Esophagus muscularis mucosa (tissue), 4 donors: ENCODE measurements at regions not wholly inside any gene's neighbourhood (a gene's known extent, or its start where the extent isn't known, plus 50 kb on each side); places are given as distances from the start of the nearest gene placed in this dataset.

Experiments used
- DNase-seq: peaks from one replicate; pipeline ENCODE4 v3.0.0-alpha.2; 2017; ENCODE audit errors: extremely low spot score
- H3K27ac ChIP-seq, 4 donors: fragments of 200-600 bp; sonication (generic); replicated peaks in 1 of 4; 1 replicate in 3 of 4; 2 replicates in 1 of 4; pipeline ENCODE4 v1.5.1; 2016 to 2019; ENCODE audit warnings: mild to moderate bottlenecking in 1 of 4
- H3K27me3 ChIP-seq, 4 donors: fragments of 200-600 bp; sonication (generic); one replicate each; pipeline versions ENCODE4 v1.5.1 to v1.6.0; 2016 to 2019
- H3K36me3 ChIP-seq, 4 donors: fragments of 200-600 bp; sonication (generic); one replicate each; pipeline ENCODE4 v1.5.1; 2016 to 2019
- H3K4me1 ChIP-seq, 4 donors: fragments of 200-600 bp; sonication (generic); one replicate each; pipeline ENCODE4 v1.5.1; 2016 to 2019
- H3K4me3 ChIP-seq, 4 donors: fragments of 200-600 bp; sonication (generic); 1 replicate in 2 of 4; 2 replicates in 2 of 4; pipeline ENCODE4 v1.5.1; 2016 to 2019; ENCODE audit warnings: mild to moderate bottlenecking in 4 of 4, moderate library complexity in 1 of 4
- H3K9me3 ChIP-seq, 4 donors: fragments of 200-600 bp; sonication (generic); 1 replicate in 3 of 4; 2 replicates in 1 of 4; pipeline ENCODE4 v1.5.1; 2016 to 2019
- EP300 ChIP-seq: sonication (generic); formaldehyde crosslinking; IDR thresholded peaks from one replicate; pipeline ENCODE4 v1.6.1; 2017; ENCODE audit warnings: antibody characterized with exemption
- POLR2A ChIP-seq: fragments of 450-650 bp; IDR thresholded peaks from one replicate; pipeline ENCODE4 v1.6.1; 2017; ENCODE audit warnings: antibody characterized with exemption, moderate library complexity, mild to moderate bottlenecking, low read depth
- POLR2AphosphoS5 ChIP-seq, 2 donors: sonication (generic); formaldehyde crosslinking; IDR thresholded peaks; one replicate each; pipeline ENCODE4 v1.6.1; 2017; ENCODE audit warnings: antibody characterized with exemption in 2 of 2
- WGBS: methylation state at CpG from one replicate; pipeline ENCODE4 v1.1.5; 2018; 5-methylcytosine and 5-hydroxymethylcytosine counted together
- intact Hi-C: fragments of 100-400 bp; cut with DNase I; formaldehyde crosslinking; loops from one replicate; pipeline ENCODE4 v1.15.1; 2023
- TF ChIP-seq, protein P1 (sequence below), 3 experiments: fragments of 200-600 bp in 2 of 3; fragments of 450-650 bp in 1 of 3; sonication (generic) in 2 of 3; IDR thresholded peaks; one replicate each; pipeline ENCODE4 v1.5.1; 2017 to 2019; ENCODE audit warnings: antibody characterized with exemption in 3 of 3, mild to moderate bottlenecking in 2 of 3, moderate library complexity in 1 of 3

DNA sequence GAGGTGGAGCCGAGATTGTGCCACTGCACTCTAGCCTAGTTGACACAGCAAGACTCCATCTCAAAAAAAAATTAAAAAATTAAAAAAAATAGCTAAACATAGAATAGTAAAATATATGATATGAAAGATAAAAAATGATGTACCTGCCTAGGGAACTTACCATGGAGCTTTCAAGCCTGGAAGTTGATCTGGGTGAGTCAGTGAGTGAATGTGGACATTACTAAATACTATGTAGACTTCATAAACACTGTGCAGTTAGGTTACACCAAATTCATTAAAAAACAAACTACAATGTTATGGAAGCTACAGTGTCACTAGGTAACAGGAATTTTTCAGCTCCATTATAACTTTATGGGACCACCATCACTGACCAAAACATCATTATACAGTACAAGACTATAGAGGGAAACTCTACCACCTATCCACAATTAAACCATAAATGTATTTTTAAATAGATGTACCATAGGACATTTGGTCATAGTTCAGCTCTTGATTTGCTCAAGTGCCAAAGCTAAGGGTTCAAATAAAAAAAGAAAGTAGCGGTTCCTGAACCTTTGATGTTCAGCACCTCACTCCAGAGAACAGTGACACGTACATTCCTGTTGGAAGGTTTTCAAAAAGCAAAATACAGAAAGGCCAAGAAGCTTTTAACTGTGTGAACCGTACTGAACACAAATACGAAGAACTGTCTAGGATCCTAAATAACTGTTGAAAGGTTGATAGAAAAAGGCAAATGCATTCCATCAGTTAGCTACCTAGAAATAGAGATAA, 52.4 kb upstream of the SPDEF start:
- Histone ChIP-seq H3K9me3 (no peaks in the 10 kb centered on the region), H3K36me3 (peaks cover 0 to 25% (median 18%) of the 10 kb centered on the region in 4 donors), H3K27ac (peak overlapping the region in 3 of 4 donors; percentile 41 to 64 (median 61)), H3K4me1 (peaks cover 22 to 38% (median 25%) of the 10 kb centered on the region in 4 donors), H3K27me3 (no peaks in the 10 kb centered on the region), H3K4me3 (no peak overlapping the region)
- 72% methylated on average over 5 of the region's 5 CpGs for WGBS
- no peak for DNase-seq
- TF ChIP-seq POLR2A = no peak
- TF ChIP-seq, protein P1, sequence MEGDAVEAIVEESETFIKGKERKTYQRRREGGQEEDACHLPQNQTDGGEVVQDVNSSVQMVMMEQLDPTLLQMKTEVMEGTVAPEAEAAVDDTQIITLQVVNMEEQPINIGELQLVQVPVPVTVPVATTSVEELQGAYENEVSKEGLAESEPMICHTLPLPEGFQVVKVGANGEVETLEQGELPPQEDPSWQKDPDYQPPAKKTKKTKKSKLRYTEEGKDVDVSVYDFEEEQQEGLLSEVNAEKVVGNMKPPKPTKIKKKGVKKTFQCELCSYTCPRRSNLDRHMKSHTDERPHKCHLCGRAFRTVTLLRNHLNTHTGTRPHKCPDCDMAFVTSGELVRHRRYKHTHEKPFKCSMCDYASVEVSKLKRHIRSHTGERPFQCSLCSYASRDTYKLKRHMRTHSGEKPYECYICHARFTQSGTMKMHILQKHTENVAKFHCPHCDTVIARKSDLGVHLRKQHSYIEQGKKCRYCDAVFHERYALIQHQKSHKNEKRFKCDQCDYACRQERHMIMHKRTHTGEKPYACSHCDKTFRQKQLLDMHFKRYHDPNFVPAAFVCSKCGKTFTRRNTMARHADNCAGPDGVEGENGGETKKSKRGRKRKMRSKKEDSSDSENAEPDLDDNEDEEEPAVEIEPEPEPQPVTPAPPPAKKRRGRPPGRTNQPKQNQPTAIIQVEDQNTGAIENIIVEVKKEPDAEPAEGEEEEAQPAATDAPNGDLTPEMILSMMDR (IDR thresholded peaks at IDR 0.05) = no peak
- TF ChIP-seq EP300 = no peak
- no peak for TF ChIP-seq POLR2AphosphoS5 (IDR thresholded peaks at IDR 0.05)
- intact Hi-C loops = loop anchor here (2.0 to 10.0 kb wide), 4 partner anchors 80 to 411 kb away; partner anchors contain the start of genes RPS10 and SMIM29

DNA sequence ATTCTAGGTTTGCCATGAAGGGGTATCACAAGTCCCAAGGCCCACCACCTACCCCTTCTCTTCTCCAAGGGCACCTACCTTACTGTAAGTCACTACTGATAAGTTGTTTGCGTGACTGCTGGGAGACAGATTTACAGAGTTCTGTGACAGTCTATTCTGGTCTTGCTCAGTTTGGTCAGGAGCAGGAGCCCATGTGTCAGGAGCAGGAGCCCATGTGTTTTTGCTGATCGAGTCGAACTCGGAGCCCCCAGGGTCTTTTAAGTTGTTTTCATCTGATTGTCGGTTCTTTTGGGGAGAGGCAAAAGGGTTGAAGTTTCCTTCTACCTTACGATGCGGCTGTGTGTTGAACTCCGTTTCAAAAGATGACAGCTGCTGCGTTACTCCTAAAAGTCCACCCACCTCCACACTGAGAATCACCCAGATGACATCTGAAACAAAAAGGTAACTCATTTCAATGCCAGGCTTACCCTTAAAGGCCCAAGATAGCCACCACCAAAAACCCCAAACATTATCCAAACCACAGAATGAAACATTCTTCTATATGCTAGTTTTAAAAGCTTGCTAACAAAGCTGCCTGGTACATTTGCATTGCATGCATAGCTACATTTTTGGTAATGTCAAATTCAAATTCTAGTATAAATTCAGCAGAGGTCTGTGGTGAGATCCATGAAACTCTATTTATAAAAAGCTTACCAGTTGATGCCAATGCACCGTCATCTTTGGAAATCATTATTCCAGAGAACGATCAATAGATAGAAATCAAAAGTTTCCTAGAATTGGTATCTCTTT, 50.5 kb upstream of the SPDEF start:
- TF ChIP-seq, protein P1 (IDR thresholded peaks at IDR 0.05) = no peak
- no peak for TF ChIP-seq POLR2A
- TF ChIP-seq POLR2AphosphoS5 (IDR thresholded peaks at IDR 0.05) = no peak
- no peak for TF ChIP-seq EP300
- H3K27ac ChIP-seq = no peak overlapping the region
- no peaks in the 10 kb centered on the region for H3K9me3 ChIP-seq
- peaks cover 35 to 54% (median 42%) of the 10 kb centered on the region in 4 donors for H3K4me1 ChIP-seq
- intact Hi-C loops = loop anchor here (5.0 to 10.0 kb wide), 3 partner anchors 182 to 409 kb away; partner anchors contain the start of genes RPS10 and SMIM29
- H3K4me3 ChIP-seq = no peak overlapping the region
- H3K27me3 ChIP-seq = no peaks in the 10 kb centered on the region
- 97% methylated on average over 11 of the region's 11 CpGs for WGBS
- no peak for DNase-seq
- H3K36me3 ChIP-seq = peaks cover 0 to 25% (median 19%) of the 10 kb centered on the region in 4 donors
